SHP77 (cell line): ENCODE measurements at regions not wholly inside any gene's neighbourhood (a gene's known extent, or its start where the extent isn't known, plus 50 kb on each side); places are given as distances from the start of the nearest gene placed in this dataset.
A peak's percentile ranks its signal among the peaks of the same experiment; 100 is the strongest.
"Not testable (repeated sequence)": the region's sequence is repeated elsewhere in the genome, so short reads cannot be mapped to it uniquely, and the experiment has no call there.

Source experiments
- DNase-seq, 2 experiments: peaks; one replicate each; lab custom pipeline; 2025; lab: John Stamatoyannopoulos, UW

DNA sequence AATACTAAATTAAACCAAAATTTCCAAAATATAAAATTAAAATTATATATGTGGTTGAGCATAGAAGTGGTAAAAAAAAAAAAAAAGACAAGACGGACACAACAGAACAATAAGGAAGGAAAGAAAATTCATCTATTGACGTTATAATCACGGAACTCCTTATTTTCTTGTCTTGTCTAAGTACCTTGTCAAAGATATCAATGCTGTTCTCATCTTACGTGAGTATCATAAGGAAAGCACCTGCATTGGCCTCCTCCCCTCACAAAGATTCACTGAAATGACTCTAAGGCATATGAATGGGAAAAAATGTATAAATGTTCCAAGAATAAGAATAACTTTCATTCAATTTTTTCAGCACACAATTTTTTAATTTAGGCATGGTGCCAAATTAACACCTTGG, 135.4 kb downstream of the PPP1R3A start:
- no peak for DNase-seq

DNA sequence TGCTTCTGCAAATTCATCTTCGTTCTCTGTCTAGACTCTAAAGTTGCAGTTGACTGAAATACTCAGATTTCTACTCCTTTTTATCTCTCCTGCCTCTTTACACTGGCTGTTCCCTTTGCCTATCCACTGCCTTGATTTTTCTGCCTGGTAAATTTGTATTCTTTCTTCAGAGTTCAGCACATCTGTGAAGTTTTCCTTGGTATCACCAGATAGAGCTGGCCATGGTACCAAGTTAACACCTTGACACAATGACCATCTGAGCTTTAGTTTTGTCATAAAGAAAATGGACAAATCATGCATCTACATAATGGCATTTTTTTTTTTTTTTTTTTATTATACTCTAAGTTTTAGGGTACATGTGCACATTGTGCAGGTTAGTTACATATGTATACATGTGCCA, 143.0 kb downstream of the PPP1R3A start:
- no peak for DNase-seq

DNA sequence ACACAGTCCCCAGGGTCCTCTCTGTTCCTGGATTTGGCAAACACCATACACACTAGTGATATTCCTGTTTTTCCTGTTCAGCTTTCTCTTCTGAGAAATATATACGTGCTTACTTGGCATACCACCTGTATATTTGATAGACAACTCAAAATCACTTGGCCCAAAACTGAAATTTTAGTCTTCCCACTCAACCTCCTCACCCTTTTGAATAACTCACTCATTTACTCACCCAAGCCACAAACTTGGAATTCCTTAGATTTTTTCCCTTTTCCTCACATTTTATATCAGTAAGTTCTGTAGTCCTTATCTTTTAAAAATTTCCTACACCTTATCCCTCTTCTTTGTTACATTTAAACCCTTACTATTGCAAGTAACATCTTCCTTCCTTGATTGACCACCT, 143.4 kb downstream of the PPP1R3A start:
- DNase-seq, result no peak

DNA sequence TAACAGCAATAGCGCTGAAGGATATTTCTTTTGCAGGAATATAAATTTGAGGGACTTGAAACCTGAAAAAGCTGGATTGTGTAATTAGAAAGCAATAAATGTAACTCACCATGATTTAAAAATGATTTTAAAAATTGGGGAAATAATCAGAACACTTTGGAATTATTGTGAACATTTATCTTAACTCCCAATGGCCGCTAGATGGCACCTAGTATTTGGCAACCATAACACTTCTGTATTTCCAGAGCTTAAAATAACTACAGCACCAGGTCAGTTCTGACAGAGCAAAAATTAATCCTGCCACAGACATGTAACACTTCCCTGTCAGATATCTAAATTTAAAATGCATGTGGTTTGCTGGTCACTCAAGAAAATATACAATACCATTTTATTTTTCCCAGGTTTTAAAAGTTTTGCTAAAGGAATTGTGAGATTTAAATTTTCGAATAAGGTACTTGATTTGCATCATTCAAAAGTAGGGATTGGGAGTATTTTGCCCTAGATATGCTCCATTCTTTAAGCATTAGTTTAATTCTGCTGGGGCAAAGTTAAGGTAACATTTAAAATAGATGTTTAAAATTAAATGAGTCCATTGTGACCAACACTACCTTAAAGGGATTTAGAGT, 144.5 kb downstream of the PPP1R3A start:
- peak; percentile 29 to 54 for DNase-seq

DNA sequence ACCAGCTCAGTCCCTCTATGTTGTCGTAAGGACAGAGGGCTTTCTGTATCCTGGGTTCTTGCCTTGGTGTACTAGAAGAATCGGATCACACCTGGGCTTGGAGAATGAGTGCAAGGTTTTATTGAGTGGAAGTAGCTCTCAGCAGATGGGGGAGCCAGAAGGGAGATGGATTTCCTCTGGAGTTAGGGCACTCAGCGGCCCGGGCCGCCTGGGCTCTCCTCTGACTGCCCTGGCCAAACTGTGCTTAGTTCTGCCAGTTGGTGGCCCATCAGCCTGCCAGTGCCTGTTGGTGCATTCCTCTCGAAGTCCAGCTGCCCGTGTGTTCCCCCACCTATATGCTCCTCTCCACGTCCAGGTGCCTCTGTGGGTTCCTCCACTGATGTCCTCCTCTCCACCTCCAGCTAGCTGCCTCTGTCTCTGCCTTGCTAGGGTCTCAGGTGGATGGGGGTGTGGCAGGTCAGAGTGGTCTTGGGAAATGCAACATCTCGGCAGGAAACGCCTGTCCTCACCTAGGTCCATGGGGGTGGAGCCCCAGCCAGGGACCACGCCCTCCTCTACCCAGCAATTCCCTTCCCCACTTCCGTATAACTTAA, 148.6 kb downstream of the PPP1R3A start:
- no peak for DNase-seq

DNA sequence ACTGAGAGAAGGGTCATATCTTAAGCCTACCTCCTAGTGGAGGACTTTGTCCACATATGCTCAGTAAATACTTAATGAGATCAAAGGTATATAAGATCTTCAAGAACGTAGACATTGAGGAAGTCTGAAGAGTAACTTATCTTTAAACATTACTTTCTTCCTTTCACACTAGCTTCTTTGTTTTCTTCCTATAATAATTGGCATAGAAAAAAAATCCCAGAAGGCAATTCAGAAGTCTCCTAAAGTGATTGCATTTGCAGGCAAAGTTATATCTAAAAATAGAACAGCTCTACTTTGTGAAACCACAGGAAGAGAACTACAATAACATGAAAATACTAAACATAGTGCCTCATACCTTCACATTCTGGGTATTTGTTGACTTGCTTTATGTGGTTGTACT, 150.4 kb downstream of the PPP1R3A start:
- no peak for DNase-seq

DNA sequence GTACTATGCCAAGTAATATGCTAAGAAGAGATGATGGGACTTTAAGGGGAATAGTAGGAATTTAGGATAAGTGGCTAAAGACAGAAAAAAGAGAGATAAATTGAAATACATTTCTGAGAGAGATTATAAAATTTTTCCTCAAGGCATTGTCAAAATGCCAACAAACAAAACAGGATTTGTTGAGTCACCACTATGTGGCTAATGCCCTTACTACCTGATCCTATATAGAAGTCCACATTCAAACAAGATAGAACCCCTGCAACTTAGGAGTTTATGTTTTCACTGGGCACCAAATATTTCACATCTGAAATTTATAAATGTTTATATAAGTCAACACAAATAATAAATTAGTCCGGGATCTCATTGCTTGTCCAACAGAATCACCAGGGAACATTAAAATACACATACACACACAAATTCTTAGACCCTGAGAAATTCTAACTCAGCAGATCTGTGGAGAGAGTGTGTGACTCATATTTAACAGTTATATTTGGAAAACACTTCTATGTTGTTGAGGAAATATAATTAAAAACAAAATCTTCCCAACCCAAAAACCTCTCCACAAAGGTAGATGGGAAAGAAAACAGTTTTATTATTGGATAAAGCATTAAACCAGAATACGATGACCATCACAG, 154.3 kb downstream of the PPP1R3A start:
- no peak for DNase-seq

DNA sequence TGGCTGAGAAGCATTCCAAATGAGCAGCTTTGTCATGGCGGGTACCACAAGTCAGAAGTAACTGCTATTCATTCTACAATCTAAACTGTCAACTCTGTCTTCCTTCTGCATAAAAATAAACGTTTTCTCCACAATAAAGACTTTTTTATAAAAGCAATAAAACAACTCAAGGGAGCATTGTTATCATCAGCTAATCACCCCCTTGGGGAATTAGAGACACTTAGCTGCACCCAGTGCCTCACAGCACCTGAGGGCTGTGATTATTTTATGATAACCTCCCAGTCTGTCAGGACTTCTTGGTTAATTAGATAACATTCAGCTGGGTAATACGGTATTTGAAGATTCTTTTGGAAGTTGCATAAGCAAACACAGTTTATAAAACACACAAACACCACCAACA, 155.6 kb downstream of the PPP1R3A start:
- no peak for DNase-seq

DNA sequence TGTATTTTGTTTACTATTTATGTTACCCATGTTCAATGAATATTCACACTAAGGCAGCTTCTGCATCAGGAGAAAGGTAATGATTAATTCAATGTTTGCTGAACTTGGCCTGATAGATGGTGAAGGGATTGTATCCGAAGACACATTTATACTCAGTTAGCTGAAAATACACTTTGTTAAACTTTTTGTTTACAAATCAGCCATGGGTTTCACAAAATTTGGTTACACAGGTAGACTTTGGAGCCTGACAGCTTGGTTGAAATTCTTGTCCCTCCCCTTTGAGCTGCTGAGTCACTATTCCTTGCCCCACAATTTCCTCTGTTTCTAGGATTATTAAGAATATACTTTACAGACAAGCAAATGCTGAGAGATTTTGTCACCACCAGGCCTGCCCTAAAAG, 162.6 kb downstream of the PPP1R3A start:
- DNase-seq, result no peak

DNA sequence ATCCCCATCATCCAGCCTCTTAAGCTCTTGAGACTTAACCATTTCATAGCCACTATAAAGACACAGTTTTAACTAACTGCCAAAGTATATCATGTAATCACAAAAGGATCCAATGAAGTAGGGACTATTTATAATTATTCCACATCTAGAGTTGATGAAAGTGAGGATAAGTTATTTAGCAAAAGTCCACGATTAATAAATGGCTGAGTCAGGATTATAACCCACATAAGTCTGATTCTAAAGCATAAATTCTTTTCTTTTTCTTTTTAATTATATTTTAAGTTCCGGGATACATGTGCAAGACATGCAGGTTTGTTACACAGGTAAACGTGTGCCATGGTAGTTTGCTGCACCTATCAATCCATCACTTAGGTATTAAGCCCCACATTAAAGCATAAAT, 166.1 kb downstream of the PPP1R3A start:
- no peak for DNase-seq

DNA sequence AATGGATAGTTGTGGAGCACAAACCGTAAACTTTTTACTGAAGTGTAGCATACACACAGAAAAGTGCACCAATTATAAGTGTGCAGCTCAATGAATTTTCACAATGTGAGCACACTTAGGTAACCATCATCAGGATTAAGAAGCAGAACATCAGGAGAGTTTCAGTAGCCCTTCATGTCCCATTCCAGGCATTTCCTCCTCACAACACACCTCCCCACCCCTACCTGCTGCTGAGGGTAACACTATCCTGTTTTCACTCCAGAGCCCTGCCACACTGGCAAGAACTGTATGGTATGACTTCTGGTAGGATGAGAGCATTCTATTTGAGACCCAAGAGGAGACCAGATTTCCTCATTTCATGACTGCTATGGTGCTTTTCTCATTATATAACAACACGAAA, 166.5 kb downstream of the PPP1R3A start:
- no peak for DNase-seq

DNA sequence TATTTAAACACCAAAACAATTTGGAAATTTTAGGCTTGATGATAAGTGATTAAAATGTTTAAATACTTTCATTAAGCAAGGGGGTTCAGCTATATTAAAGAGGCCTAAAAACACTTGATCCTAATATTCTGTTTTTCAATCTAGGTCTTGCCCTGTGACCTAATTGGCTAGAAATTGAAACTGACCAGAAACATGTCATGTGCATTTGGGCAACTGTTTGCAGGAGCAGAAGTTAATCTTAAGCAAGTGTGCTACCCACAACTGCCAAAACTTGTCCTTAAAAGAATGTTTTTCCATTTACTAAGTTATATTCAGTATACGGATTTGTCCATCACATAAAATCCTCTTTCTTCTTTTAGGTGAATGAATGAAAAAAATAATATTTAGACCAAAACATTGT, 167.3 kb downstream of the PPP1R3A start:
- no peak for DNase-seq

DNA sequence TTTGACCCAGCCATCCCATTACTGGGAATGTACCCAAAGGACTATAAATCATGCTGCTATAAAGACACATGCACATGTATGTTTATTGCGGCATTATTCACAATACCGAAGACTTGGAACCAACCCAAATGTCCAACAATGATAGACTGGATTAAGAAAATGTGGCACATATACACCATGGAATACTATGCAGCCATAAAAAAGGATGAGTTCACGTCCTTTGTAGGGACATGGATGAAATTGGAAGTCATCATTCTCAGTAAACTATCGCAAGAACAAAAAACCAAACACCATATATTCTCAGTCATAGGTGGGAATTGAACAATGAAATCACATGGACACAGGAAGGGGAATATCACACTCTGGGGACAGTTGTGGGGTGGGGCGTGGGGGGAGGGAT, 170.4 kb downstream of the PPP1R3A start:
- DNase-seq, result not testable (repeated sequence)

DNA sequence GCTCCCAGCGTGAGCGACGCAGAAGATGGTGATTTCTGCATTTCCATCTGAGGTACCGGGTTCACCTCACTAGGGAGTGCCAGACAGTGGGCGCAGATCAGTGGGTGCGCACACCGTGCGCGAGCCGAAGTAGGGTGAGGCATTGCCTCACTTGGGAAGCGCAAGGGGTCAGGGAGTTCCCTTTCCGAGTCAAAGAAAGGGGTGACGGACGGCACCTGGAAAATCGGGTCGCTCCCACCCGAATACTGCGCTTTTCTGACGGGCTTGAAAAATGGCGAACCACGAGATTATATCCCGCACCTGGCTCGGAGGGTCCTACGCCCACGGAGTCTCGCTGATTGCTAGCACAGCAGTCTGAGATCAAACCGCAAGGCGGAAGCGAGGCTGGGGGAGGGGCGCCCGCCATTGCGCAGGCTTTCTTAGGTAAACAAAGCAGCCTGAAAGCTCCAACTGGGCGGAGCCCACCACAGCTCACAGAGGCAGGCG, 175.8 kb downstream of the PPP1R3A start:
- DNase-seq, result peak in 1 of 2 experiments; percentile 1

DNA sequence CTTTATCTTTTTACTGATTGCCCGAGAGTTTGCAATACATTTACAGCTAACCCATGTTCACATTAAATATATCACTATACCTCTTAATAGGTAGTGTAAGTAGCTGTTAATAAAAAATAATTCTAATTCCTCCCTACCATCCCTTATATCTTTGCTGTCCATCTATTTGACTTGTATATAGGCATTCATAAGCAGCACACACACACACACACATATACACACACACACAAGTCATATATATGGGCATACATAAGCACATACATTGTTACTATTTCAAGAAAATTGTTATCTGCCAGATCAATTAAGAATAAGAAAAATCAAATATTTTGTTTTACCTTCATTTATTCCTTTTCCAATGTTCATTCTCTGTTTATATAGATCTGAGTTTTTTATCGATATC, 176.4 kb downstream of the PPP1R3A start:
- DNase-seq, result no peak

DNA sequence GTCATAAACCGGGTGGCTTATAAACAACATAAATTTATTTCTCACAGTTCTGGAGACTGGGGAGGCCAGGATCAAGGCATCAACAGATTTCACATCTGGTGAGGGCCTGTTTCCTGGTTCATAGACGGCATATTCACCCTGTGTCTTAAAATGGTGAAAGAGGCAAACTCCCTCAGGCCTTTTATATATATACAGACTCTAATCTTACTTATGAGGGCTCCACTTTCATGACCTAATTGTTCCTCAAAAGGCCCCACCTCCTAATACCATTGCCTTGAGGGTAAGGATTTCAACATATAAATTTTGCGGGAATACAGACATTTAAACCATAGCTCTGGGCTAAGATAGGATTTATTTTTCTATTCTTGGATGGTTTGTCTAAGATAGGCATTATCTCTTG, 187.2 kb downstream of the PPP1R3A start:
- no peak for DNase-seq

DNA sequence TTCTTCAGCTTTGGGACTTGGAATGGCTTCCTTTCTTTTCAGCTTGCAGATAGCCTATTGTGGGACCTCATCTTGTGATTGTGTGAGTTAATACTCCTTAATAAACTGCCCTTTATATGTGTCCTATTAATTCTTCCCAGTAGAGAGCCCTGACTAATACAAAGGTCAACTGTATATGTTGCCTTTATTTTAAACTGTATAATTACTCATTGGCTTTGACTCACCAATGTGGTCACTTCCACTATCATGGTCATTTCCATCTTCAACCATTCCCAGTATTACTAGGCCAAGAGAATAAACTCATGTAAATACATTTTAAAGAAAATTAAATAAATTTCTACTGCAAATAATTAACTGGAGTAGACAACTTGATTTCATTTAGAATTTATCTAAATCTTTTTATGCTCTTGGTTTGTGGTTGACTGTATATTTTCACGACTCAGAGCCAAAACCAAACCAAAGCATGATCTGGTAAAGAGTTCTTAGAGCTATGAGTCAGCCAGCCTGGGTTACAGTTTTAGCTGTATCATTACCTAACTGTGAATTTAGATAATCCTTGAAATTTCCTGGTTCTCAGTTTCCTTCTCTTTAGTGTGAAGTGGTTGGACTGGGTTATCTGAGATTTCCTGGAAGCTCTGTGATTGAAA, 188.4 kb downstream of the PPP1R3A start:
- DNase-seq, result no peak

DNA sequence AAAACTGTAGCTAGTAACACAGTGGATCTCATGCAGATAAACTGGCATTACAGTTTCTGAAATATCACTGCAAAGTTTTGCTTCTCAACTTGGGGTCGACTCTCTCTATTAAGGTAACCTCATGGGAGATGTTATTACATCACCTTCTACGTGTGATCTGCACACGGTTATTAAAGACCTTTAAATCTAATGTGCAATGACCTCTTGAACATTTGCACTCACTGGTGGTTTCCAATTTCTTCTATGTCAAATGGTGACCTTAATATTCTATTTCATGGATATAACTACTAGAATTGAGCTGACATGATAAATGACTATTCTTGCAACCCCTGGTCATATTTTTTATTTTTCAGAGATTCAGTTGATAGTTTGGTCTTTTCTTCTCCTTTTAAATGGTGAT, 191.3 kb downstream of the PPP1R3A start:
- DNase-seq, result no peak

DNA sequence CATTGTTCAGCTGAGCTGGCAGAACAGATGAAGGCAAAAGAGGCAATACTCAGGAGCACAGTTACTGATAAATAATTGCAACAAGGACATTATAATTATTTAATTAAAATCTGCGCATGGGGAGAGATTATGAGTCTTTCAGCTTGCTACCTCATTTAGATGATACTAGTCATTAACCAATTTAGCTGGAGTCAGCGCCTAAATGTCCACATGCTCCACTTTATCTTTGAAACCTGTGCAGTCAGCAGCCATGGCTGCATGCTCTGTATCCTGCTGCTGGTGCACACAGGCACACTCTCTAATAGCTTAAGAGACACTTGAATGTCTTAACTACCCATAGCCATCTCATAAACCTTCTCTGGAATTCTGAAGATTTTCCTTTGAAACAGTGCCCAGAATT, 196.8 kb downstream of the PPP1R3A start:
- DNase-seq, result no peak

DNA sequence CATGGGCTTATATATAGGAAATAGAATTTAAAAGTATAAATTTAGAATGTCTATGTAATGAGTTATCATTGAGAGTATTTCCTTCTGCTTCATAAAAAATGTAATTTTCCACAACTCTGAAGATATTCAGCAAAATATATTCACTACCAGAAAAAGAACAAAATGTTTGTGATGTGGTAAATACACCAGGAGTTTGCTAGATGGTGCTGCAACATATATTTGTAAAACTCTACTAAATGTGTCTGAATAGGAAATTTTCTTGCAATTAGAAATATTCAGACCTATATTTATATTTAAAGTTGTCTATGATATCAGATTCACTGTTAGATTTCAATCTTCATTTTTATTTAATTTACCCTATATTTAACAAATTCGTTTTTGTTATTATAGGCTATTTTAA, 201.1 kb downstream of the PPP1R3A start:
- no peak for DNase-seq

DNA sequence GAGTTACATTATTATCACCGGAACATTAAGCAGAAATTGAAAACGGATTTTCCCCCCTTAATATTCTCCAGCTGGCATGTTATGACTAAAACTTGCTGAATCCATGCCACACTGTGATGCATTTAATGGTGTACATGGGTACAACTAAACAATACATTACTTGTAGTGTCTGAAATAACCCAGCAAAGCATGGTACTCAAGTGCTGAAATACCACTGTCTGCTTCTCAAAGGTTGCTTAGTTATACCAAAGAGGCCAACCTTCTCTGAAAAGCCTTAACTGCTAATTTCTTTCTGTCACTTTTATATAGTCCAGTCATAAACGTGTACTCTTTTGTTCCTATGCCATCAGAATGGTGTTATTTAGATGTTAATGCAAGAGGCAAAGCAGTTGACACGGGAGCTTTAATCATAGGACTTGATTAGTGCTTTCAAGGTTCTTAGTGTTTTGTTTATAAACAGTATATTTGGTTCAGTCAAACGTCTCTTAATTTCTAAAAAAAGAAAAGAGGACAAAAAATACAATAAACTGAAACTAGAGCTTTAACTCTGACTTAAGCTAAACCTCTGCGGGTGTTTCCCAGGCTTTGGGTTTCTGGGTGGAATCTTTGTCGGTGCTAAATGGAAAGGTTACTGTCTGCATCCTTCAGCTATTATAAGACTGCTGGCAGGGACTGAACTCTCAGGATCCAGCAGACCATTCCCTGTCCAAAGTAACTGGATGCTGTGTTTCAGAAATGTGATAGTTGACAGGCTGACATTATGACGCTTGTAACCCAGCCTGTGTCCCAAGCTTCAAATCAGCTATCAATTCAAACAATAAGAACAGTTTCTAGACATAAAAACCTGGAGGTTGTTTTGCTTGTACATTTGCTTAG, 202.6 kb downstream of the PPP1R3A start:
- DNase-seq, result no peak

DNA sequence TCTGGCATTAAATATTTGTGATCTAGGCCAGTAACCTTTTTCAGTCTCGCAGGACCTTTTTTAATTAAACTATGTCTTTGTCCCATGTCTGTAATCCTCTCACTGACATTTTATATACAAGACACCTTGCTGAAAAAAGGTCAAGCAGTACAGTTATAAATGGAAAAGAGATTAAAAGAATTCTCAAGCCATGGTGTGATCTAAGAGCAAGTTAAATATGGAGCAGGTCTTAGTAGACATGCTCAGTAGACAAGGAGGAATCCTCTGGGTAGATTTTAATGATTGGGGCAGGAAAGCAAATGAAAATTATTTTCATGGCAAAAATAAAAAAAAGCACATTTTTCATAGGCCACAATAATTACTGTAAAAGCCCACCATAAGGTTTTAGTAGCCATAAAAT, 203.5 kb downstream of the PPP1R3A start:
- no peak for DNase-seq
